Adrenal gland (tissue), 5 donors: ENCODE measurements at regions not wholly inside any gene's neighbourhood (a gene's known extent, or its start where the extent isn't known, plus 50 kb on each side); places are given as distances from the start of the nearest gene placed in this dataset.

Source experiments
- CTCF ChIP-seq, 6 experiments: fragments of 450-650 bp in 4 of 6; fragments of 200-600 bp in 2 of 6; sonication (generic) in 1 of 6; IDR thresholded peaks; 1 replicate in 5 of 6; 2 replicates in 1 of 6; pipeline versions ENCODE4 v1.5.1 to v1.8.0; 2016 to 2021; ENCODE audit warnings: antibody characterized with exemption in 6 of 6, mild to moderate bottlenecking in 2 of 6, moderate library complexity in 1 of 6
- POLR2A ChIP-seq, 2 donors: fragments of 450-650 bp; IDR thresholded peaks; one replicate each; pipeline ENCODE4 v1.6.1; 2017; ENCODE audit warnings: antibody characterized with exemption in 2 of 2, mild to moderate bottlenecking in 2 of 2, moderate library complexity in 1 of 2
- donor health status: DM: no; HTN: no; CAD: no.

- TF ChIP-seq CTCF (IDR thresholded peaks at IDR 0.05), result no peak
- TF ChIP-seq POLR2A (IDR thresholded peaks at IDR 0.05), result no peak
Measured at GRCh38 chr5:74423383-74423782, 217.1 kb downstream of the ENC1 start.
